Erythroblast (primary cell): ENCODE measurements at regions not wholly inside any gene's neighbourhood (a gene's known extent, or its start where the extent isn't known, plus 50 kb on each side); places are given as distances from the start of the nearest gene placed in this dataset.

Experiments used
- GATA1 ChIP-seq: IDR thresholded peaks from 2 replicates; pipeline ENCODE4 v1.6.1; 2011; ENCODE audit warnings: low read depth, mild to moderate bottlenecking, control low read depth, low read length, moderate library complexity
- POLR2A ChIP-seq: IDR thresholded peaks from 2 replicates; pipeline ENCODE4 v1.6.1; 2011; ENCODE audit warnings: mild to moderate bottlenecking, low read length

DNA sequence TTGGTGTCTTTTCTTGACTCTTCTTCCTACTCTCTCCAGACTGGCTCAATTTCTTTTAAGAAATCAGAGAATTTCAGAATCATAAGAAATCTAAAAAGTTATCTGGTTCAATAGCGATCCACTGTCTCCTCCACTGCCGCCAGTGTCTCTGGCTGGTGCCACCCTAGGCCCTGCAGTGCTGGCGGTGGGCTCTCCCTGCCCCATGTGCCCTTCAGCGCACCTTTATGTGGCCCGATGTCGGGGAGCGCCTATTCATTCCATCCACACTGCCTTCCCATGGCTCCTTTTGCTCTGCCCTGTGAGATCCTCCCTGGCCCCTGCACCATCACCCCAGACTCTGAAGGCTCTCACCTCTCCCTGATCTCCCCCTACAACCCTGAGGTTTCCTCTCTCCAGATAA lies 62.8 kb downstream of the TBXT start:
- TF ChIP-seq POLR2A (no peak), GATA1 (no peak)
